ENCODE measurements at regions not wholly inside any gene's neighbourhood (a gene's known extent, or its start where the extent isn't known, plus 50 kb on each side); places are given as distances from the start of the nearest gene placed in this dataset.

DNA sequence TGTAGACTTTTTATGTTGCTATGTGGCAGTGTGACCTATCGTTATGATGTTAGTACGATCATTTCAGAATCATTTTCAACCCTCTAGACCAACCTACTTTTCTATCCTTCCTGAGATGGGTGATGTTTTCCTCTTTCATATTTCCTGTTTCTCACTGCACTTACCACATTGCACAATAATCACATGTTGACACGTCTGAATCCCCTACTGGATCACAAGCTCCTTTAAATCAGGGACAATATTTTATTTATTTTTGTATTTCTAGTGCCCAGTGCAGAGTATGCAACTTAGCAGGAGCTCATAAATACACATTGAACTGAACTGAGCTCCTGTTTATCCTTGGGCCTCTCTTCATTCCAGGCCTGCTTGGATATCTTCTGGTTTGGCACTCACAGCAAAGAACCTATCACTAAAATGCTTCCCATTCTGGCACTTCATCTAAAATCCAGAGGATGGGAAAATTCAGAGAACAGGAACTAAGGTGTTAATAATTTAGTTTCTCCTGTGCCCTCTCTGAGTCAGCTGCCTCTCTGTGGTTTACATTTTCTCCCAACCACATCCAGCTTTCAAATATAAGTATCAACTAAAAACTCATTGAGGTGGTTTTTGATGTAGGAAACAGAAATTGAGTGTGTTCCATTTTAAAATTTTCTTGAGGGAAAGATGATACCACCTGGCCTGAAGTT is 69.4 kb upstream of the DYRK2 start:
- H3K9me3 ChIP-seq (ENCODE audit: control insufficient read depth, low read depth, low read length) = no peaks in the 10 kb centered on the region
- dilution Hi-C loops (cut with MboI; ENCODE audit: extremely low pct_ligation_motif_present, low sequenced_read_pairs) = no loop called here
- no peaks in the 10 kb centered on the region for H3K79me2 ChIP-seq (ENCODE audit: control insufficient read depth, insufficient read depth, low read length)
- no peaks in the 10 kb centered on the region for H3K27me3 ChIP-seq (ENCODE audit: control insufficient read depth, extremely low read depth, insufficient read depth, low read length)
- no peak overlapping the region for H3K4me3 ChIP-seq (ENCODE audit: control insufficient read depth in 2 of 3, extremely low read depth in 1 of 3, insufficient read depth in 2 of 3, low read depth in 1 of 3, low read length in 3 of 3)
- peak; percentile 13 for FAIRE-seq
- no peaks in the 10 kb centered on the region for H3K9me1 ChIP-seq (ENCODE audit: control insufficient read depth, extremely low read depth, insufficient read depth, low read length)
- peaks cover 3% of the 10 kb centered on the region for H3K4me1 ChIP-seq (ENCODE audit: control insufficient read depth, extremely low read depth, insufficient read depth, low read length)
- no peak for DNase-seq (ENCODE audit: low read depth, low spot score)
- H3K4me2 ChIP-seq (ENCODE audit: control insufficient read depth, extremely low read depth, insufficient read depth, low read depth, low read length) = no peak overlapping the region
- H3K27ac ChIP-seq (ENCODE audit: control insufficient read depth, insufficient read depth, low read length) = no peak overlapping the region
- no peak overlapping the region for H3K9ac ChIP-seq (ENCODE audit: control insufficient read depth, extremely low read depth, insufficient read depth, low read length)
- H3K36me3 ChIP-seq (ENCODE audit: control insufficient read depth in 2 of 2, extremely low read depth in 1 of 2, insufficient read depth in 2 of 2, low read length in 2 of 2) = no peaks in the 10 kb centered on the region
- no peak overlapping the region for H2AFZ ChIP-seq (ENCODE audit: control insufficient read depth, low read length)
- TF ChIP-seq, protein P1, sequence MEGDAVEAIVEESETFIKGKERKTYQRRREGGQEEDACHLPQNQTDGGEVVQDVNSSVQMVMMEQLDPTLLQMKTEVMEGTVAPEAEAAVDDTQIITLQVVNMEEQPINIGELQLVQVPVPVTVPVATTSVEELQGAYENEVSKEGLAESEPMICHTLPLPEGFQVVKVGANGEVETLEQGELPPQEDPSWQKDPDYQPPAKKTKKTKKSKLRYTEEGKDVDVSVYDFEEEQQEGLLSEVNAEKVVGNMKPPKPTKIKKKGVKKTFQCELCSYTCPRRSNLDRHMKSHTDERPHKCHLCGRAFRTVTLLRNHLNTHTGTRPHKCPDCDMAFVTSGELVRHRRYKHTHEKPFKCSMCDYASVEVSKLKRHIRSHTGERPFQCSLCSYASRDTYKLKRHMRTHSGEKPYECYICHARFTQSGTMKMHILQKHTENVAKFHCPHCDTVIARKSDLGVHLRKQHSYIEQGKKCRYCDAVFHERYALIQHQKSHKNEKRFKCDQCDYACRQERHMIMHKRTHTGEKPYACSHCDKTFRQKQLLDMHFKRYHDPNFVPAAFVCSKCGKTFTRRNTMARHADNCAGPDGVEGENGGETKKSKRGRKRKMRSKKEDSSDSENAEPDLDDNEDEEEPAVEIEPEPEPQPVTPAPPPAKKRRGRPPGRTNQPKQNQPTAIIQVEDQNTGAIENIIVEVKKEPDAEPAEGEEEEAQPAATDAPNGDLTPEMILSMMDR (optimal IDR thresholded peaks at IDR 0.05 in 1 of 3, IDR thresholded peaks at IDR 0.05 in 1 of 3, conservative IDR thresholded peaks at IDR 0.05 in 1 of 3; ENCODE audit: extremely low read depth in 1 of 3, insufficient read depth in 2 of 3, low read length in 3 of 3) = no peak
- TF ChIP-seq EZH2 (IDR thresholded peaks at IDR 0.05; ENCODE audit: low read length) = no peak
- H4K20me1 ChIP-seq (ENCODE audit: control insufficient read depth, extremely low read depth, insufficient read depth, low read length) = no peaks in the 10 kb centered on the region

DNA sequence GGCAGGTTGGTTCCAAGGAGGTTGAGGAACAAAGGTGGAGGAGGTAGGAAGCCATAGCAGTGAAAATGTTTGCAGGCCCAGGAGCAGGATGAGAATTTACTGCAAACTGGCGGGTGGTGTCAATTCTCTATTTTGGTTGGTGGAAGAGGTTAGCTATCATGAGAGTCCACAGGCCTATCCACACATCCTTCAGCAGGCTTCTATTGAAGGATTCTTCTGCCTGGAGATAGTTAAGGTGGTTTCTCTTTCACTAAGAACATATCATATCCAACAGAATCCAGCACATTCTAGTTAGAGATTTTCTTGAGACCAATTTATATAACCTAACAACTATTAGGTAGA is 68.9 kb upstream of the DYRK2 start:
- H3K9me3 ChIP-seq (ENCODE audit: control insufficient read depth, low read depth, low read length) = no peaks in the 10 kb centered on the region
- no peak for TF ChIP-seq EZH2 (IDR thresholded peaks at IDR 0.05; ENCODE audit: low read length)
- TF ChIP-seq, protein P1 (optimal IDR thresholded peaks at IDR 0.05 in 1 of 3, IDR thresholded peaks at IDR 0.05 in 1 of 3, conservative IDR thresholded peaks at IDR 0.05 in 1 of 3; ENCODE audit: extremely low read depth in 1 of 3, insufficient read depth in 2 of 3, low read length in 3 of 3) = no peak
- H4K20me1 ChIP-seq (ENCODE audit: control insufficient read depth, extremely low read depth, insufficient read depth, low read length) = no peaks in the 10 kb centered on the region
- dilution Hi-C loops (cut with MboI; ENCODE audit: extremely low pct_ligation_motif_present, low sequenced_read_pairs) = no loop called here
- no peak overlapping the region for H2AFZ ChIP-seq (ENCODE audit: control insufficient read depth, low read length)
- no peak overlapping the region for H3K4me3 ChIP-seq (ENCODE audit: control insufficient read depth in 2 of 3, extremely low read depth in 1 of 3, insufficient read depth in 2 of 3, low read depth in 1 of 3, low read length in 3 of 3)
- H3K4me2 ChIP-seq (ENCODE audit: control insufficient read depth, extremely low read depth, insufficient read depth, low read depth, low read length) = no peak overlapping the region
- H3K4me1 ChIP-seq (ENCODE audit: control insufficient read depth, extremely low read depth, insufficient read depth, low read length) = peaks cover 3% of the 10 kb centered on the region
- H3K27me3 ChIP-seq (ENCODE audit: control insufficient read depth, extremely low read depth, insufficient read depth, low read length) = no peaks in the 10 kb centered on the region
- no peak overlapping the region for H3K9ac ChIP-seq (ENCODE audit: control insufficient read depth, extremely low read depth, insufficient read depth, low read length)
- FAIRE-seq (no peak), DNase-seq (ENCODE audit: low read depth, low spot score) (no peak)
- no peaks in the 10 kb centered on the region for H3K79me2 ChIP-seq (ENCODE audit: control insufficient read depth, insufficient read depth, low read length)
- H3K27ac ChIP-seq (ENCODE audit: control insufficient read depth, insufficient read depth, low read length) = no peak overlapping the region
- no peaks in the 10 kb centered on the region for H3K9me1 ChIP-seq (ENCODE audit: control insufficient read depth, extremely low read depth, insufficient read depth, low read length)
- no peaks in the 10 kb centered on the region for H3K36me3 ChIP-seq (ENCODE audit: control insufficient read depth in 2 of 2, extremely low read depth in 1 of 2, insufficient read depth in 2 of 2, low read length in 2 of 2)

Measured in keratinocyte (primary cell).